IMR-90 (cell line): ENCODE measurements at regions not wholly inside any gene's neighbourhood (a gene's known extent, or its start where the extent isn't known, plus 50 kb on each side); places are given as distances from the start of the nearest gene placed in this dataset.

Experiments
- ATAC-seq: fragments of 200-7000 bp; cut with Tn5 transposase; 2 replicates; pipeline ENCODE4 v1.9.1; 2020; ENCODE audit warnings: low read depth, mild to moderate bottlenecking, moderate library complexity
- BruUV-seq: library from RNA; stranded (reverse); fragments of 400-500 nt; replicated peaks from 2 replicates; lab custom pipeline; 2021; lab: Mats Ljungman, UMichigan
- CTCF ChIA-PET: fragments of 300-600 bp; formaldehyde crosslinking; extraction: SDS; loops from one replicate; lab custom pipeline; 2021; ENCODE audit warnings: antibody characterized with exemption; lab: Yijun Ruan, JAX
- POLR2A ChIA-PET: fragments of 300-600 bp; sonication (Branson Sonifier 250); formaldehyde crosslinking; loops from one replicate; lab custom pipeline; 2022; ENCODE audit warnings: antibody characterized with exemption; ENCODE audit not compliant: unreplicated experiment; lab: Charles Lee
- DNase-seq: peaks from one replicate; pipeline ENCODE4 v3.0.0; 2013
- H2AFZ ChIP-seq: replicated peaks from 2 replicates; pipeline ENCODE3; 2013; ENCODE audit warnings: low read length, mild to moderate bottlenecking; ENCODE audit not compliant: poor library complexity
- H2AK5ac ChIP-seq: 2 replicates; pipeline ENCODE4 v1.6.1; 2013; ENCODE audit warnings: low read depth, low read length, inconsistent platforms
- H2AK9ac ChIP-seq: replicated peaks from 2 replicates; pipeline ENCODE3; 2013; ENCODE audit warnings: mild to moderate bottlenecking, low read depth, low read length, moderate library complexity; ENCODE audit not compliant: poor library complexity
- H2BK120ac ChIP-seq: 2 replicates; pipeline ENCODE4 v1.6.1; 2013; ENCODE audit warnings: low read depth, low read length, inconsistent platforms
- H2BK15ac ChIP-seq: 3 replicates; pipeline ENCODE4 v1.6.1; 2013; ENCODE audit warnings: low read depth, low read length, inconsistent platforms
- H2BK20ac ChIP-seq: 2 replicates; pipeline ENCODE4 v1.6.1; 2013; ENCODE audit warnings: low read depth, mild to moderate bottlenecking, inconsistent platforms, low read length, moderate library complexity
- H2BK5ac ChIP-seq: 2 replicates; pipeline ENCODE4 v1.6.1; 2013; ENCODE audit warnings: mild to moderate bottlenecking, low read depth, low read length, inconsistent platforms; ENCODE audit not compliant: poor library complexity, severe bottlenecking
- H3K14ac ChIP-seq: replicated peaks from 2 replicates; pipeline ENCODE4 v1.6.1; 2013; ENCODE audit warnings: low read depth, low read length, inconsistent platforms
- H3K18ac ChIP-seq: 2 replicates; pipeline ENCODE4 v1.6.1; 2013; ENCODE audit warnings: low read depth, low read length, control low read depth
- H3K23ac ChIP-seq: 2 replicates; pipeline ENCODE4 v1.6.1; 2013; ENCODE audit warnings: low read depth, low read length, inconsistent platforms
- H3K27ac ChIP-seq: 2 replicates; pipeline ENCODE4 v1.5.1; 2013; ENCODE audit warnings: mild to moderate bottlenecking, control low read depth, low read length; ENCODE audit not compliant: insufficient read depth
- H3K27me3 ChIP-seq: 2 replicates; pipeline ENCODE4 v1.6.1; 2013; ENCODE audit warnings: low read length; ENCODE audit not compliant: control insufficient read depth, insufficient read depth
- H3K36me3 ChIP-seq: 2 replicates; pipeline ENCODE4 v1.6.1; 2013; ENCODE audit warnings: low read length, mixed read lengths; ENCODE audit not compliant: control insufficient read depth, insufficient read depth
- H3K4ac ChIP-seq: 2 replicates; pipeline ENCODE4 v1.6.1; 2013; ENCODE audit warnings: low read depth, low read length, inconsistent platforms
- H3K4me1 ChIP-seq: 2 replicates; pipeline ENCODE4 v1.6.1; 2013; ENCODE audit warnings: low read length, mixed read lengths; ENCODE audit not compliant: control insufficient read depth, insufficient read depth
- H3K4me2 ChIP-seq: 2 replicates; pipeline ENCODE4 v1.6.1; 2013; ENCODE audit warnings: low read depth, mild to moderate bottlenecking, control low read depth, low read length, moderate library complexity
- H3K4me3 ChIP-seq: 2 replicates; pipeline ENCODE4 v1.5.1; 2013; ENCODE audit warnings: low read depth, mild to moderate bottlenecking, control low read depth, low read length, moderate library complexity; ENCODE audit not compliant: insufficient read depth
- H3K56ac ChIP-seq: 2 replicates; pipeline ENCODE4 v1.6.1; 2013; ENCODE audit warnings: low read length, inconsistent platforms; ENCODE audit not compliant: insufficient read depth; ENCODE audit errors: extremely low read depth
- H3K79me1 ChIP-seq, 2 experiments: 2 replicates each; pipeline ENCODE4 v1.6.1; 2013; ENCODE audit warnings: low read length in 2 of 2, inconsistent platforms in 1 of 2, low read depth in 1 of 2
- H3K9ac ChIP-seq: 2 replicates; pipeline ENCODE4 v1.6.1; 2013; ENCODE audit warnings: low read depth, low read length, control low read depth
- H3K9me1 ChIP-seq: 2 replicates; pipeline ENCODE4 v1.6.1; 2013; ENCODE audit warnings: low read length, inconsistent platforms; ENCODE audit not compliant: insufficient read depth
- H3K9me3 ChIP-seq: 2 replicates; pipeline ENCODE4 v1.6.1; 2013; ENCODE audit warnings: low read length; ENCODE audit not compliant: control insufficient read depth, insufficient read depth
- H4K20me1 ChIP-seq: 2 replicates; pipeline ENCODE4 v1.6.1; 2013; ENCODE audit warnings: low read length, inconsistent platforms; ENCODE audit not compliant: insufficient read depth
- H4K5ac ChIP-seq: 2 replicates; pipeline ENCODE4 v1.6.1; 2013; ENCODE audit warnings: mild to moderate bottlenecking, low read depth, low read length, control low read depth
- H4K8ac ChIP-seq, 2 experiments: 2 replicates each; pipeline ENCODE4 v1.6.1; 2013; ENCODE audit warnings: low read depth in 2 of 2, low read length in 2 of 2, control low read depth in 1 of 2, inconsistent platforms in 1 of 2
- H4K91ac ChIP-seq: 2 replicates; pipeline ENCODE4 v1.6.1; 2013; ENCODE audit warnings: low read depth, low read length, inconsistent platforms; ENCODE audit not compliant: insufficient read depth
- CEBPB ChIP-seq: IDR thresholded peaks from 2 replicates; pipeline ENCODE4 v1.6.1; 2012; ENCODE audit warnings: low read depth, low read length, improper control_type of control experiment
- MXI1 ChIP-seq: IDR thresholded peaks from 2 replicates; pipeline ENCODE4 v1.6.1; 2012; ENCODE audit warnings: low read depth, mild to moderate bottlenecking, low read length, moderate library complexity, borderline replicate concordance
- SMC3 ChIP-seq: fragments of 150-350 bp; IDR thresholded peaks from 2 replicates; pipeline ENCODE4 v1.6.1; 2016; ENCODE audit warnings: low read depth, mild to moderate bottlenecking, antibody characterized with exemption, low read length, moderate library complexity
- WGBS, 2 experiments: methylation state at CpG; one replicate each; pipeline versions ENCODE4 v1.1.5 to v1.1.7; 2013; ENCODE audit warnings: missing lambda C conversion rate in 2 of 2; ENCODE audit not compliant: insufficient read length in 1 of 2; ENCODE audit errors: extremely low coverage in 2 of 2; 5-methylcytosine and 5-hydroxymethylcytosine counted together
- dilution Hi-C: fragments of 300-500 bp; cut with HindIII; formaldehyde crosslinking; loops from one replicate; pipeline ENCODE4 v1.14.3; 2018; ENCODE audit warnings: low sequenced_read_pairs; ENCODE audit not compliant: unreplicated experiment
- in situ Hi-C: fragments of 300-500 bp; cut with MboI; formaldehyde crosslinking; loops from 3 replicates; pipeline ENCODE4 v1.14.3; 2019; ENCODE audit warnings: low sequenced_read_pairs, inconsistent platforms, mixed read lengths
- intact Hi-C: fragments of 100-400 bp; cut with micrococcal nuclease; formaldehyde crosslinking; loops from 2 replicates; pipeline ENCODE4 v1.10.0; 2022

GRCh38 chr1:30162565-30162964, 560.8 kb downstream of the MATN1 start:
- ATAC-seq (no peak), DNase-seq (no peak)
- Histone ChIP-seq H3K56ac (no peak overlapping the region), H4K8ac (no peak overlapping the region), H3K9me1 (no peaks in the 10 kb centered on the region), H2BK20ac (no peak overlapping the region), H3K79me1 (no peaks in the 10 kb centered on the region), H3K18ac (no peak overlapping the region), H2BK15ac (no peak overlapping the region), H3K36me3 (no peaks in the 10 kb centered on the region), H3K27me3 (no peaks in the 10 kb centered on the region; the same call in 1 of the 2 replicates), H3K4me2 (no peak overlapping the region), H3K27ac (no peak overlapping the region), H3K4ac (no peak overlapping the region), H3K9me3 (no peaks in the 10 kb centered on the region), H3K9ac (no peak overlapping the region), H2BK5ac (no peak overlapping the region), H2AK5ac (no peak overlapping the region), H2AK9ac (no peak overlapping the region), H3K14ac (no peak overlapping the region), H2AFZ (no peak overlapping the region), H4K20me1 (no peaks in the 10 kb centered on the region), H4K91ac (no peak overlapping the region), H3K4me1 (no peaks in the 10 kb centered on the region), H3K4me3 (no peak overlapping the region), H2BK120ac (no peak overlapping the region), H4K5ac (no peak overlapping the region), H3K23ac (no peak overlapping the region)
- POLR2A ChIA-PET = no interaction called here
- WGBS, 2 experiments = 20% methylated on average over 1 of the region's 2 CpGs; no CpG with 5 or more reads in 1 of the 2 experiments
- BruUV-seq = no TSS peak
- in situ Hi-C loops = no loop called here
- CTCF ChIA-PET = no interaction called here
- intact Hi-C loops = no loop called here
- TF ChIP-seq SMC3 (no peak), MXI1 (no peak), CEBPB (no peak)
- dilution Hi-C loops = no loop called here
